OCI-LY1 (cell line): ENCODE measurements at regions not wholly inside any gene's neighbourhood (a gene's known extent, or its start where the extent isn't known, plus 50 kb on each side); places are given as distances from the start of the nearest gene placed in this dataset.

ENCODE experiments used
- H2AFZ ChIP-seq: fragments of 200-600 bp; sonication (generic), shearing (Covaris generic); 2 replicates; pipeline ENCODE4 v1.6.0; 2014; ENCODE audit warnings: antibody characterized with exemption, mild to moderate bottlenecking, low read length
- H3F3A ChIP-seq: fragments of 200-600 bp; sonication (generic), shearing (Covaris generic); 2 replicates; pipeline ENCODE4 v1.6.0; 2014; ENCODE audit warnings: mild to moderate bottlenecking, antibody characterized with exemption, low read length, moderate library complexity; ENCODE audit not compliant: insufficient read depth
- H3K27ac ChIP-seq: fragments of 200-600 bp; sonication (generic); 2 replicates; pipeline ENCODE4 v1.5.1; 2014; ENCODE audit warnings: low read length, mixed run types, mild to moderate bottlenecking, low read depth; ENCODE audit not compliant: poor library complexity, severe bottlenecking
- H3K27me3 ChIP-seq: fragments of 200-600 bp; sonication (generic); 2 replicates; pipeline ENCODE4 v1.6.0; 2014; ENCODE audit warnings: antibody characterized with exemption, mild to moderate bottlenecking, low read length, moderate library complexity; ENCODE audit not compliant: insufficient read depth
- H3K36me3 ChIP-seq: fragments of 200-600 bp; sonication (generic); 2 replicates; pipeline ENCODE4 v1.6.1; 2014; ENCODE audit warnings: mild to moderate bottlenecking, antibody characterized with exemption, low read length, moderate library complexity, mixed read lengths; ENCODE audit not compliant: insufficient read depth
- H3K4me1 ChIP-seq: fragments of 200-600 bp; sonication (generic); 2 replicates; pipeline ENCODE4 v1.5.1; 2014; ENCODE audit warnings: mild to moderate bottlenecking, low read length, moderate library complexity; ENCODE audit not compliant: insufficient read depth, severe bottlenecking
- H3K4me2 ChIP-seq: fragments of 200-600 bp; sonication (generic), shearing (Covaris generic); 2 replicates; pipeline ENCODE4 v1.6.1; 2014; ENCODE audit warnings: low read length
- H3K4me3 ChIP-seq: fragments of 200-600 bp; sonication (generic); 2 replicates; pipeline ENCODE4 v1.5.1; 2014; ENCODE audit warnings: low read length, low read depth, mild to moderate bottlenecking, mixed read lengths; ENCODE audit not compliant: poor library complexity, severe bottlenecking
- H3K79me2 ChIP-seq: fragments of 200-600 bp; shearing (Covaris generic); 2 replicates; pipeline ENCODE4 v1.6.1; 2016; ENCODE audit warnings: mixed run types, low read length, mixed read lengths; ENCODE audit not compliant: insufficient read depth
- H3K9ac ChIP-seq: fragments of 200-600 bp; sonication (generic), shearing (Covaris generic); 2 replicates; pipeline ENCODE4 v1.6.1; 2014; ENCODE audit warnings: mild to moderate bottlenecking, low read length, mixed read lengths
- H3K9me2 ChIP-seq: fragments of 200-600 bp; sonication (generic), shearing (Covaris generic); 2 replicates; pipeline ENCODE4 v1.6.1; 2014; ENCODE audit warnings: low read depth, mild to moderate bottlenecking, low read length, mixed read lengths
- H3K9me3 ChIP-seq: fragments of 200-600 bp; shearing (Covaris generic); 2 replicates; pipeline ENCODE4 v1.6.1; 2014; ENCODE audit warnings: low read length, mixed read lengths
- H4K20me1 ChIP-seq: fragments of 200-600 bp; sonication (generic), shearing (Covaris generic); 2 replicates; pipeline ENCODE4 v1.6.0; 2016; ENCODE audit warnings: mild to moderate bottlenecking, low read length; ENCODE audit not compliant: insufficient read depth
- CTCF ChIP-seq: fragments of 200-600 bp; sonication (generic), shearing (Covaris generic); IDR thresholded peaks from 2 replicates; pipeline ENCODE4 v1.5.1; 2017; ENCODE audit warnings: mild to moderate bottlenecking, antibody characterized with exemption, low read length, moderate library complexity, mixed read lengths
- EZH2 ChIP-seq: fragments of 200-600 bp; sonication (generic), shearing (Covaris generic); IDR thresholded peaks from 2 replicates; pipeline ENCODE4 v1.8.0; 2017; ENCODE audit warnings: borderline replicate concordance, mixed run types, mild to moderate bottlenecking, antibody characterized with exemption, low read length, moderate library complexity, mixed read lengths

- no peak overlapping the region for H3K27ac ChIP-seq
- H3F3A ChIP-seq: no peaks in the 10 kb centered on the region
- TF ChIP-seq CTCF: no peak
- TF ChIP-seq EZH2: no peak
- no peaks in the 10 kb centered on the region for H3K79me2 ChIP-seq
- H3K4me1 ChIP-seq: no peaks in the 10 kb centered on the region
- H3K27me3 ChIP-seq: no peaks in the 10 kb centered on the region
- no peaks in the 10 kb centered on the region for H3K36me3 ChIP-seq
- no peaks in the 10 kb centered on the region for H3K9me2 ChIP-seq
- no peak overlapping the region for H2AFZ ChIP-seq
- no peak overlapping the region for H3K9ac ChIP-seq
- no peaks in the 10 kb centered on the region for H4K20me1 ChIP-seq
- H3K9me3 ChIP-seq: no peaks in the 10 kb centered on the region
- H3K4me2 ChIP-seq: no peak overlapping the region
- H3K4me3 ChIP-seq: no peak overlapping the region
These were observed 53.0 kb upstream of the MAGI2 start for GRCh38 chr7:79506481-79506880.

- H4K20me1 ChIP-seq: no peaks in the 10 kb centered on the region
- no peaks in the 10 kb centered on the region for H3K36me3 ChIP-seq
- H3K9me3 ChIP-seq: no peaks in the 10 kb centered on the region
- no peak overlapping the region for H2AFZ ChIP-seq
- H3K27ac ChIP-seq: no peak overlapping the region
- H3K9ac ChIP-seq: no peak overlapping the region
- no peak overlapping the region for H3K4me2 ChIP-seq
- H3K4me1 ChIP-seq: no peaks in the 10 kb centered on the region
- no peaks in the 10 kb centered on the region for H3F3A ChIP-seq
- H3K79me2 ChIP-seq: no peaks in the 10 kb centered on the region
- H3K27me3 ChIP-seq: no peaks in the 10 kb centered on the region
- no peaks in the 10 kb centered on the region for H3K9me2 ChIP-seq
- TF ChIP-seq CTCF: no peak
- no peak for TF ChIP-seq EZH2
- H3K4me3 ChIP-seq: no peak overlapping the region
These were observed 51.3 kb upstream of the MAGI2 start for GRCh38 chr7:79504607-79505389.
